ENCODE measurements at regions not wholly inside any gene's neighbourhood (a gene's known extent, or its start where the extent isn't known, plus 50 kb on each side); places are given as distances from the start of the nearest gene placed in this dataset.

DNA sequence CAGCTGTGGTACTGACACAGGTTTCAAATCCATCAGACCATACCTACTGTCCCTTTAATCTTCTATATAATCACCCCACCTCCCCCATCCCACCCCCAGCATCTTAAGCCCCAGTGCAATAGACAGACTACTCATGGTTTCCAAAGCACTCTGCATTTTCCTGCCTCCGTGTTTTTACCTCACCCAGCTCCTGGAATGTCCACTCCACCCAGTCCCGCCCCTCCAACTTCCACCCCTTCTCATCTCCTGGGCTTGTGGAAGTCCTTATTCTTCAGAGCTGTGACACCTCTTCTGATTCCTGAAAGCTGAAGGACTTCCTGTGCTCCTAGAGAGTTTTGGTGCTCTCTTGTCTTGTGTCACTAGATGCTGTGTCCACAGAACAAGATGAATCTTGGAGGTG is 94.3 kb downstream of the EFNB1 start:
- TF ChIP-seq, protein P1, sequence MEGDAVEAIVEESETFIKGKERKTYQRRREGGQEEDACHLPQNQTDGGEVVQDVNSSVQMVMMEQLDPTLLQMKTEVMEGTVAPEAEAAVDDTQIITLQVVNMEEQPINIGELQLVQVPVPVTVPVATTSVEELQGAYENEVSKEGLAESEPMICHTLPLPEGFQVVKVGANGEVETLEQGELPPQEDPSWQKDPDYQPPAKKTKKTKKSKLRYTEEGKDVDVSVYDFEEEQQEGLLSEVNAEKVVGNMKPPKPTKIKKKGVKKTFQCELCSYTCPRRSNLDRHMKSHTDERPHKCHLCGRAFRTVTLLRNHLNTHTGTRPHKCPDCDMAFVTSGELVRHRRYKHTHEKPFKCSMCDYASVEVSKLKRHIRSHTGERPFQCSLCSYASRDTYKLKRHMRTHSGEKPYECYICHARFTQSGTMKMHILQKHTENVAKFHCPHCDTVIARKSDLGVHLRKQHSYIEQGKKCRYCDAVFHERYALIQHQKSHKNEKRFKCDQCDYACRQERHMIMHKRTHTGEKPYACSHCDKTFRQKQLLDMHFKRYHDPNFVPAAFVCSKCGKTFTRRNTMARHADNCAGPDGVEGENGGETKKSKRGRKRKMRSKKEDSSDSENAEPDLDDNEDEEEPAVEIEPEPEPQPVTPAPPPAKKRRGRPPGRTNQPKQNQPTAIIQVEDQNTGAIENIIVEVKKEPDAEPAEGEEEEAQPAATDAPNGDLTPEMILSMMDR (IDR thresholded peaks at IDR 0.05; ENCODE audit: low read depth, low read length), result no peak
- no peak for TF ChIP-seq EZH2phosphoT487 (IDR thresholded peaks at IDR 0.05; ENCODE audit: low read depth)

Data from OCI-LY3 (cell line).